GM12872 (cell line): ENCODE measurements at regions not wholly inside any gene's neighbourhood (a gene's known extent, or its start where the extent isn't known, plus 50 kb on each side); places are given as distances from the start of the nearest gene placed in this dataset.

Experiments used
- TF ChIP-seq, protein P1 (sequence below): IDR thresholded peaks from 3 replicates; pipeline ENCODE4 v1.5.1; 2011; ENCODE audit warnings: low read depth, mild to moderate bottlenecking, low read length, moderate library complexity; ENCODE audit not compliant: insufficient read depth

GRCh38 chr12:86852451-86852850 is 596.3 kb upstream of the MGAT4C start:
- TF ChIP-seq, protein P1, sequence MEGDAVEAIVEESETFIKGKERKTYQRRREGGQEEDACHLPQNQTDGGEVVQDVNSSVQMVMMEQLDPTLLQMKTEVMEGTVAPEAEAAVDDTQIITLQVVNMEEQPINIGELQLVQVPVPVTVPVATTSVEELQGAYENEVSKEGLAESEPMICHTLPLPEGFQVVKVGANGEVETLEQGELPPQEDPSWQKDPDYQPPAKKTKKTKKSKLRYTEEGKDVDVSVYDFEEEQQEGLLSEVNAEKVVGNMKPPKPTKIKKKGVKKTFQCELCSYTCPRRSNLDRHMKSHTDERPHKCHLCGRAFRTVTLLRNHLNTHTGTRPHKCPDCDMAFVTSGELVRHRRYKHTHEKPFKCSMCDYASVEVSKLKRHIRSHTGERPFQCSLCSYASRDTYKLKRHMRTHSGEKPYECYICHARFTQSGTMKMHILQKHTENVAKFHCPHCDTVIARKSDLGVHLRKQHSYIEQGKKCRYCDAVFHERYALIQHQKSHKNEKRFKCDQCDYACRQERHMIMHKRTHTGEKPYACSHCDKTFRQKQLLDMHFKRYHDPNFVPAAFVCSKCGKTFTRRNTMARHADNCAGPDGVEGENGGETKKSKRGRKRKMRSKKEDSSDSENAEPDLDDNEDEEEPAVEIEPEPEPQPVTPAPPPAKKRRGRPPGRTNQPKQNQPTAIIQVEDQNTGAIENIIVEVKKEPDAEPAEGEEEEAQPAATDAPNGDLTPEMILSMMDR: no peak

DNA sequence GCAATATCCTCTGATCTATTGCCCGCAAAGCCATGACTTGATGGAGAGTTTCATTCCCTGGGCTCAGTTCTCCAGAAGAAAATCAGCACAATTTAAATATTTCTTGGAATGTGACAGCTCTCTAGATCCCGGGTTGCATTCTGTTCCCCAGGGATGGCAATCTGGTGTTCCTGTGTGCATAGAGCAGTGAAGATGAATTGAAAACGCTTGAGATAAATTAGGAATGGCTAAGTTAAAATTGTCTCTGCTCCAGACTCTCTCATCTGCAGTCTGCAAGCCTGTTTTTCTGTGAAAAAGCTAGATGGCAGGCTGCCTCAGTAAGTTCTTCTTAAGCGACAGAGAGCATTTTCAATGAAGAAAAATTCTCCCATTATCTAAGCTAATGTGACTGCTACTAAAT is 582.5 kb upstream of the MGAT4C start:
- TF ChIP-seq, protein P1: no peak

DNA sequence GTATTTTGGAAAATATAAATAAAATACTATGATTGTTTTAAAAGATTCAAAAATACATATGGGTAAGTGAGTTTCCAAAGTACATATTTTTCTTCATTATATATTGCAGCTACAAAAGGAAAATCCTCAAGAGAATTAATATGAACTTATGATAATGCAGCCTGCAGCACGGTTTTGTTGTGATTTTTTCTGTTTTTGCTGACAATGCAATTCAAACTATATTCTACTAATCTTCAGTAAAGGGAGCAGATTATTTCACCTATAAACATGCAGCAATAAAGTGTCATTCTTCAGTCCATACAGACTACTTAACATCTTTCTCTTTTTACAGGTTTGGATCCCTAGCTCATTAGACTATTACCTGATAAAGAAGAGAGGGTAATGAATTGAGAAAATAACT is 582.1 kb upstream of the MGAT4C start:
- TF ChIP-seq, protein P1: no peak

- TF ChIP-seq, protein P1: no peak
Measured at GRCh38 chr12:86837246-86837645, 581.1 kb upstream of the MGAT4C start.

GRCh38 chr12:86834217-86834616 is 578.0 kb upstream of the MGAT4C start:
- TF ChIP-seq, protein P1: no peak

DNA sequence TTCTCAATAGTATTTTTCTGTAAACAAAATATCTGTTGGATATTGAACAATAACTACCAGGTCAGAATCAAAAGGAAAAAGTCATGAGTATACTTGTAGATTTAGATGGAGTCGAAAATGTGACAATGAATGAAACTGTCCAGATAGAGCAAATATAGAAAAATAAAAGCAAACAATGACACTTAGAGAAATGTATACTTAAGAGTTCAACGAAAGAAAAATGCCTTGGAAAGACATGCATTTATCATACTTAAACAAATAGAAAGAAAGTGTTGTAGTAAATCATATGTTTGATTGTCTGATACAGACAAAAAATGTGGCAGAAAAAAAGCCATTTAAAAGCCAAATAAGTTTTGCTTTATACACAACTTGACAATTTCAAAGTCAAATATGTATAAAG is 571.2 kb upstream of the MGAT4C start:
- TF ChIP-seq, protein P1: no peak

- TF ChIP-seq, protein P1: no peak
Measured at GRCh38 chr12:86826051-86826450, 569.9 kb upstream of the MGAT4C start.

GRCh38 chr12:86801439-86801838 is 545.2 kb upstream of the MGAT4C start:
- TF ChIP-seq, protein P1: no peak
